GM08714 (cell line): ENCODE measurements at regions not wholly inside any gene's neighbourhood (a gene's known extent, or its start where the extent isn't known, plus 50 kb on each side); places are given as distances from the start of the nearest gene placed in this dataset.

ENCODE experiments used
- H3K4me3 ChIP-seq: fragments of 200-500 bp; sonication (Bioruptor generic); 2 replicates; pipeline ENCODE4 v1.5.1; 2014; ENCODE audit warnings: mild to moderate bottlenecking, low read length, inconsistent platforms
- ZNF274 ChIP-seq: IDR thresholded peaks from 2 replicates; pipeline ENCODE4 v1.6.1; 2012; ENCODE audit warnings: mild to moderate bottlenecking, low read depth, low read length

GRCh38 chr6:23414051-23414445 is 712.0 kb upstream of the NRSN1 start:
- H3K4me3 ChIP-seq = no peak overlapping the region
- TF ChIP-seq ZNF274 = no peak

GRCh38 chr6:23414922-23415321 is 711.1 kb upstream of the NRSN1 start:
- H3K4me3 ChIP-seq = no peak overlapping the region
- no peak for TF ChIP-seq ZNF274

GRCh38 chr6:23415819-23416427 is 710.1 kb upstream of the NRSN1 start:
- H3K4me3 ChIP-seq = no peak overlapping the region
- TF ChIP-seq ZNF274 = no peak

- H3K4me3 ChIP-seq = no peak overlapping the region
- no peak for TF ChIP-seq ZNF274
These were observed 708.9 kb upstream of the NRSN1 start for GRCh38 chr6:23417133-23417532.

- no peak for TF ChIP-seq ZNF274
- no peak overlapping the region for H3K4me3 ChIP-seq
These were observed 707.9 kb upstream of the NRSN1 start for GRCh38 chr6:23418095-23418494.

GRCh38 chr6:23419046-23419445 is 707.0 kb upstream of the NRSN1 start:
- TF ChIP-seq ZNF274 = no peak
- no peak overlapping the region for H3K4me3 ChIP-seq

GRCh38 chr6:23420659-23421350 is 705.2 kb upstream of the NRSN1 start:
- TF ChIP-seq ZNF274 = no peak
- no peak overlapping the region for H3K4me3 ChIP-seq

GRCh38 chr6:23424584-23424983 is 701.4 kb upstream of the NRSN1 start:
- TF ChIP-seq ZNF274 = no peak
- no peak overlapping the region for H3K4me3 ChIP-seq

GRCh38 chr6:23435126-23435525 is 690.9 kb upstream of the NRSN1 start:
- TF ChIP-seq ZNF274 = no peak
- H3K4me3 ChIP-seq = no peak overlapping the region

- no peak for TF ChIP-seq ZNF274
- no peak overlapping the region for H3K4me3 ChIP-seq
These were observed 690.2 kb upstream of the NRSN1 start for GRCh38 chr6:23435798-23436197.

- TF ChIP-seq ZNF274 = no peak
- H3K4me3 ChIP-seq = no peak overlapping the region
These were observed 684.1 kb upstream of the NRSN1 start for GRCh38 chr6:23441808-23442461.

GRCh38 chr6:23445157-23445710 is 680.8 kb upstream of the NRSN1 start:
- no peak overlapping the region for H3K4me3 ChIP-seq
- TF ChIP-seq ZNF274 = no peak

- no peak overlapping the region for H3K4me3 ChIP-seq
- TF ChIP-seq ZNF274 = no peak
These were observed 679.5 kb upstream of the NRSN1 start for GRCh38 chr6:23446469-23446967.

GRCh38 chr6:23447731-23448130 is 678.3 kb upstream of the NRSN1 start:
- no peak overlapping the region for H3K4me3 ChIP-seq
- TF ChIP-seq ZNF274 = no peak

- H3K4me3 ChIP-seq = no peak overlapping the region
- no peak for TF ChIP-seq ZNF274
These were observed 677.7 kb upstream of the NRSN1 start for GRCh38 chr6:23448281-23448680.
